ENCODE measurements at regions not wholly inside any gene's neighbourhood (a gene's known extent, or its start where the extent isn't known, plus 50 kb on each side); places are given as distances from the start of the nearest gene placed in this dataset.

- no peak for TF ChIP-seq CLOCK (CRISPR knock-in tag; IDR thresholded peaks at IDR 0.05; ENCODE audit: borderline replicate concordance)
Measured at GRCh38 chr12:24533716-24534352, 415.1 kb downstream of the BCAT1 start (continued).

- DNase-seq (ENCODE audit: extremely low read depth in 1 of 4, low spot score in 3 of 4), result no peak
- intact Hi-C loops (cut with micrococcal nuclease), result no loop called here
- H3K9ac ChIP-seq (ENCODE audit: insufficient read depth in 1 of 2, low read depth in 2 of 2, low read length in 2 of 2), result no peak overlapping the region
- no peak overlapping the region for H3K4me2 ChIP-seq (ENCODE audit: insufficient read depth, low read length)
- BruUV-seq (replicated peaks), result no TSS peak
- peaks cover 0 to 4% of the 10 kb centered on the region in 2 experiments; a peak in 1 of 5 replicates for H3K27me3 ChIP-seq (ENCODE audit: control insufficient read depth in 2 of 2, insufficient read depth in 2 of 2, low read length in 2 of 2)
- H3K27ac ChIP-seq (ENCODE audit: extremely low read depth, low read depth, low read length), result no peak overlapping the region
- no peak for FAIRE-seq
- 0% methylated on average over 2 of the region's 2 CpGs for WGBS (ENCODE audit: insufficient coverage, low coverage, missing lambda C conversion rate)
- no peaks in the 10 kb centered on the region for H3K9me3 ChIP-seq (replicated peaks; ENCODE audit: control insufficient read depth, insufficient read depth, low read depth, low read length)
- no peaks in the 10 kb centered on the region for H3K79me2 ChIP-seq (ENCODE audit: control insufficient read depth, insufficient read depth, low read length)
- no peak overlapping the region for H2AFZ ChIP-seq (ENCODE audit: low read depth, low read length)
- ChIA-PET CTCF (ENCODE audit: low intra/inter-chr PET ratio) (no interaction called here), POLR2A (no interaction called here)
- no peak overlapping the region for H3K4me3 ChIP-seq
- no peak for ATAC-seq
- no peaks in the 10 kb centered on the region for H4K20me1 ChIP-seq (replicated peaks; ENCODE audit: control insufficient read depth, insufficient read depth, low read length)
- H3K4me1 ChIP-seq (replicated peaks in 1 of 2; ENCODE audit: control insufficient read depth in 2 of 2, insufficient read depth in 2 of 2, low read length in 2 of 2), result no peaks in the 10 kb centered on the region; a peak in 1 of 5 replicates
- H3K36me3 ChIP-seq (ENCODE audit: control insufficient read depth, insufficient read depth, low read length), result no peaks in the 10 kb centered on the region
- no peaks in the 10 kb centered on the region for H3K9me1 ChIP-seq (ENCODE audit: control insufficient read depth, insufficient read depth, low read length)
- in situ Hi-C loops (cut with MboI), result no loop called here
- TF ChIP-seq ZNF280B (CRISPR knock-in tag; IDR thresholded peaks at IDR 0.05) (no peak), MTA2 (IDR thresholded peaks at IDR 0.05; ENCODE audit: low read depth) (no peak), ILK (tag; IDR thresholded peaks at IDR 0.05; ENCODE audit: borderline replicate concordance, low read depth) (no peak), ZFP91 (CRISPR knock-in tag; IDR thresholded peaks at IDR 0.05) (no peak), FOXP4 (CRISPR knock-in tag; IDR thresholded peaks at IDR 0.05; ENCODE audit: borderline replicate concordance) (no peak), SMARCA4 (IDR thresholded peaks at IDR 0.05) (no peak), SMARCB1 (IDR thresholded peaks at IDR 0.05; ENCODE audit: insufficient read length, low read depth) (no peak), ETS2 (tag; IDR thresholded peaks at IDR 0.05; ENCODE audit: borderline replicate concordance, poor library complexity, severe bottlenecking) (no peak), TAF7 (tag; IDR thresholded peaks at IDR 0.05) (no peak), ETS1 (conservative IDR thresholded peaks at IDR 0.05; ENCODE audit: control insufficient read depth, low read depth, low read length) (no peak)
Measured at GRCh38 chr12:24530689-24531088, 418.2 kb downstream of the BCAT1 start.
